GM12878 (cell line): ENCODE measurements at regions not wholly inside any gene's neighbourhood (a gene's known extent, or its start where the extent isn't known, plus 50 kb on each side); places are given as distances from the start of the nearest gene placed in this dataset.

Experiments used
- ATAC-seq: fragments of 200-7000 bp; cut with Tn5 transposase; 3 replicates; pipeline ENCODE4 v1.9.1; 2020; ENCODE audit warnings: mild to moderate bottlenecking, moderate library complexity
- BruUV-seq: library from RNA; stranded (reverse); fragments of 400-500 nt; replicated peaks from 2 replicates; lab custom pipeline; 2021; lab: Mats Ljungman, UMichigan
- CTCF ChIA-PET: fragments of 300-600 bp; sonication (Branson Sonifier 250); formaldehyde crosslinking; extraction: SDS; loops from one replicate; lab custom pipeline; 2021; ENCODE audit warnings: inconsistent platforms; lab: Yijun Ruan, JAX
- POLR2A ChIA-PET: fragments of 350-600 bp; formaldehyde crosslinking; extraction: SDS; loops from one replicate; lab custom pipeline; 2021; ENCODE audit warnings: inconsistent platforms; lab: Charles Lee
- RAD21 ChIA-PET: fragments of 300-600 bp; sonication (Branson Sonifier 250); formaldehyde crosslinking; loops from one replicate; lab custom pipeline; 2023; ENCODE audit warnings: antibody characterized with exemption; ENCODE audit not compliant: unreplicated experiment; lab: Charles Lee
- SMC1A ChIA-PET: fragments of 300-600 bp; sonication (Branson Sonifier 250); formaldehyde crosslinking; loops from one replicate; lab custom pipeline; 2023; ENCODE audit not compliant: unreplicated experiment, uncharacterized antibody; lab: Charles Lee
- DNase-seq: peaks from one replicate; pipeline ENCODE4 v3.0.0-alpha.2; 2011; ENCODE audit warnings: low read depth, low spot score
- FAIRE-seq: peaks from 3 replicates; lab custom pipeline; 2011; peaks lifted over from hg19 to GRCh38; lab: Jason Lieb, UNC
- H2AFZ ChIP-seq: 2 replicates; pipeline ENCODE4 v1.6.0; 2011; ENCODE audit warnings: low read depth, low read length, control low read depth; ENCODE audit not compliant: control insufficient read depth
- H3K27ac ChIP-seq: 2 replicates; pipeline ENCODE4 v1.5.1; 2011; ENCODE audit warnings: control low read depth; ENCODE audit not compliant: control insufficient read depth, insufficient read depth
- H3K27me3 ChIP-seq, 2 experiments: replicated peaks in 1 of 2; 2 replicates each; pipeline versions ENCODE4 v1.6.0 to v1.6.1; 2011; ENCODE audit warnings: low read length in 1 of 2; ENCODE audit not compliant: control insufficient read depth in 2 of 2, insufficient read depth in 2 of 2
- H3K36me3 ChIP-seq, 2 experiments: 2 replicates each; pipeline ENCODE4 v1.5.1; 2011; ENCODE audit warnings: low read length in 1 of 2; ENCODE audit not compliant: control insufficient read depth in 2 of 2, insufficient read depth in 2 of 2
- H3K4me1 ChIP-seq: 2 replicates; pipeline ENCODE4 v1.6.1; 2011; ENCODE audit warnings: mild to moderate bottlenecking, low read length, moderate library complexity, mixed read lengths; ENCODE audit not compliant: control insufficient read depth, insufficient read depth
- H3K4me2 ChIP-seq: 2 replicates; pipeline ENCODE4 v1.6.0; 2011; ENCODE audit warnings: control low read depth; ENCODE audit not compliant: control insufficient read depth, insufficient read depth
- H3K4me3 ChIP-seq: fragments of 200-600 bp; sonication (generic); 2 replicates; pipeline ENCODE4 v1.5.1; 2016
- H3K79me2 ChIP-seq: 2 replicates; pipeline ENCODE4 v1.6.0; 2011; ENCODE audit warnings: low read length; ENCODE audit not compliant: control insufficient read depth, insufficient read depth
- H3K9ac ChIP-seq: 2 replicates; pipeline ENCODE4 v1.8.0; 2011; ENCODE audit warnings: low read length, control low read depth, mixed read lengths; ENCODE audit not compliant: control insufficient read depth, insufficient read depth
- H3K9me3 ChIP-seq: replicated peaks from 3 replicates; pipeline ENCODE4 v1.5.1; 2011; ENCODE audit warnings: mild to moderate bottlenecking, low read length; ENCODE audit not compliant: control insufficient read depth, insufficient read depth
- H4K20me1 ChIP-seq: 2 replicates; pipeline ENCODE4 v1.6.0; 2011; ENCODE audit not compliant: control insufficient read depth, insufficient read depth
- CBFB ChIP-seq: IDR thresholded peaks from 2 replicates; pipeline ENCODE4 v1.6.1; 2016; ENCODE audit warnings: antibody characterized with exemption, low read depth
- FOXK2 ChIP-seq: fragments of 450-650 bp; IDR thresholded peaks from 2 replicates; pipeline ENCODE4 v1.6.1; 2017; ENCODE audit warnings: mild to moderate bottlenecking, moderate library complexity
- FOXM1 ChIP-seq: IDR thresholded peaks from 2 replicates; pipeline ENCODE4 v1.6.1; 2012; ENCODE audit warnings: low read depth, mild to moderate bottlenecking, inconsistent platforms, low read length, moderate library complexity
- HDAC6 ChIP-seq: fragments of 200-600 bp; sonication (generic); IDR thresholded peaks from one replicate; pipeline ENCODE4 v1.8.0; 2017; ENCODE audit warnings: antibody characterized with exemption; ENCODE audit not compliant: unreplicated experiment
- RCOR1 ChIP-seq: conservative IDR thresholded peaks from 2 replicates; pipeline ENCODE4 v1.6.1; 2012; ENCODE audit warnings: low read depth, low read length, improper control_type of control experiment
- RELA ChIP-seq: fragments of 450-650 bp; IDR thresholded peaks from 2 replicates; pipeline ENCODE4 v1.8.0; 2014; ENCODE audit warnings: borderline replicate concordance; ENCODE audit not compliant: partially characterized antibody
- RUNX3 ChIP-seq: IDR thresholded peaks from 2 replicates; pipeline ENCODE4 v1.6.1; 2012; ENCODE audit warnings: low read length, inconsistent platforms
- SMAD5 ChIP-seq: IDR thresholded peaks from 2 replicates; pipeline ENCODE4 v1.6.1; 2016; ENCODE audit warnings: antibody characterized with exemption, low read depth
- SRF ChIP-seq, 2 experiments: IDR thresholded peaks; 2 replicates each; pipeline ENCODE4 v1.6.1; 2011; ENCODE audit warnings: low read depth in 2 of 2, low read length in 2 of 2, mild to moderate bottlenecking in 1 of 2, moderate library complexity in 1 of 2
- TAF1 ChIP-seq: IDR thresholded peaks from 2 replicates; pipeline ENCODE4 v1.6.1; 2011; ENCODE audit warnings: mild to moderate bottlenecking, low read depth, low read length, borderline replicate concordance
- TBL1XR1 ChIP-seq: IDR thresholded peaks from 2 replicates; pipeline ENCODE4 v1.6.1; 2012; ENCODE audit warnings: low read depth, low read length, improper control_type of control experiment
- USF2 ChIP-seq: IDR thresholded peaks from 2 replicates; pipeline ENCODE4 v1.6.1; 2011; ENCODE audit warnings: low read depth, low read length, improper control_type of control experiment, borderline replicate concordance
- YY1 ChIP-seq: IDR thresholded peaks from 2 replicates; pipeline ENCODE4 v1.6.1; 2011; ENCODE audit warnings: low read depth, mild to moderate bottlenecking, low read length
- ZNF24 ChIP-seq: fragments of 450-650 bp; IDR thresholded peaks from 2 replicates; pipeline ENCODE4 v1.6.1; 2017; ENCODE audit warnings: antibody characterized with exemption, mild to moderate bottlenecking
- ZNF384 ChIP-seq: IDR thresholded peaks from 2 replicates; pipeline ENCODE4 v1.6.1; 2012; ENCODE audit warnings: low read depth, mild to moderate bottlenecking, low read length, improper control_type of control experiment, borderline replicate concordance
- WGBS: methylation state at CpG from one replicate; pipeline ENCODE4 v1.1.6; 2016; ENCODE audit warnings: low lambda C conversion rate; ENCODE audit not compliant: insufficient replicate concordance, insufficient coverage; ENCODE audit errors: missing lambda C conversion rate; 5-methylcytosine and 5-hydroxymethylcytosine counted together
- in situ Hi-C: fragments of 300-500 bp; cut with MboI; formaldehyde crosslinking; loops from 9 replicates; pipeline ENCODE4 v1.14.3; 2018; ENCODE audit warnings: mixed read lengths
- intact Hi-C: fragments of 100-400 bp; cut with micrococcal nuclease; formaldehyde crosslinking; loops from one replicate; pipeline ENCODE4 v1.14.2; 2022; ENCODE audit not compliant: unreplicated experiment
- TF ChIP-seq, protein P1 (sequence below): fragments of 450-650 bp; formaldehyde crosslinking; IDR thresholded peaks from 2 replicates; pipeline ENCODE4 v1.4.0; 2020; ENCODE audit warnings: mild to moderate bottlenecking, moderate library complexity

DNA sequence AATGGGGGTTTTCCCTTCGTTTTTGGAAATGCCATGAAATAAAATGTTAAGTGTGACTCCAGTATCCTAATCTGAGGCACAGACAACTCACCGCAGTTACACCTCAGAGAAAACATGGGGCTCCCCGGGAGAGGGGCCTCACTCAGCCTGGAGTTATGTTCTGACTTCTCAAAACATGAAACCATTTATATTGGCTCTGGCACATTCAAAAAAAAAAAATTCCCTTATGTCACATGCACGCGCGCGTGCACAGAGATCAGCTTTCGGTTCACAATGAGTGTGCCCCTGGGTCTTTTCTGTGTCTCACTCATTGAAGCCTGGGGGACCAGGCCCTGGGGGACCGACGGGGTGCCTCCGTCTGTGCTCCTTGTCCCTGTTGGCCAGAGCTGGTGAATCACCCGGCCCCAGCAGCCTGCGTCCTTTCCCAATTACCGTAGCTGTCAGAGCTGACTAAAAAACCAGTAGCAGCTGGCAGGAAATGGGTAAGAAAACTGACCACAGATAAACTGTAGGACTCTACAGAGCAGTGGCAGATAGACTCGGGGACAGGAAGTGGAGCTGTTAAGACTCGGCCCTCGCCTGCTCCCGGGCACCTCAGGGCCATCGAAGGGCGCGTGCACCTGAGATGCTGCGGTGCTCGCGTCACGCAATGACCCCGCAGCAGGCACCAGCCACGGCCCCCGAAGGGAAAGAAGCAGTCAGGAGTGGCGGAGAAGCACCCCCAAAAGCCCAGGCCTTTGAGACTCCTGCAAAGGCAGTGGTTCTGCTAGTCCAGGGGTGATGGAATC is 138.3 kb upstream of the ID2 start (continued):
- TF ChIP-seq TBL1XR1 (0 out of 2 replicates have a peak, but pooled peaks have one; percentile 66), ZNF384 (peak; percentile 83), TAF1 (0 out of 2 replicates have a peak, but pooled peaks have one; percentile 38)

DNA sequence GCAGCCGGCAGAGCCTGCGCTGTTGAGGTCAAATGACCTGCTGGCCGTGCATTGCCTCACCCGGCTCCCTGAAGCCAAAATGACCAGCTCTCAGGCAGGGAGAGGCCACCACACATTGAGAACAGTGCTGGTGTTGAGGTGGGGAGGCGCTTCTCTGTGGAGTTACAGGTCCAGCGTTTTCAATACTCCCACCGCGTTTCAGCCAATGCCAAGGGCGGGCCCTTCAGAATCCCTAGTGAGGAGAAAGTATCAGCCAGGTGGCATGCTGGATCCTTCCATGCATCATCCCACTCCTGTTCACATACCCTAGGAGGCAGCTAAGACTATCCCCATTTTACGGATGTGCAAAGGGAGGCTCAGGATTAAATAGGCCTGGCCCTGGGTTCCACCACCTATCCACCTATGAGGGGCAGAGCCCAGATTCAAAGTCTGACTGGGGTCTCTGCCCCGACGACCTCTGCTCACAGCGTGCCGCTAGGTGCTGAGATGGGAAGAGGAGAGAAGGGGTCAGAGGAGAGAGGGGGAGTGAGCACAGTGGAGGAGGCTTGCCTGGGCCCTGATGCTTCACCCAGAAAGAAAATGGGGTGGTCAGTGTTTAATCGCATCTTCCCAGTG is 137.6 kb upstream of the ID2 start:
- SMC1A ChIA-PET, result interaction anchor here (0.7 to 10.9 kb wide), 30 partner anchors 8 to 1116 kb away, joined by 3 to 284 read pairs (median 10); partner anchors contain the start of gene ID2
- Histone ChIP-seq H3K36me3 (no peaks in the 10 kb centered on the region), H3K4me3 (no peak overlapping the region; the same call in 1 of the 2 replicates)
- DNase-seq (no peak), ATAC-seq (peak; percentile 3)
- RAD21 ChIA-PET, result interaction anchor here (0.5 to 10.3 kb wide), 36 partner anchors 9 to 1116 kb away, joined by 3 to 322 read pairs (median 6); partner anchors contain the start of gene ID2
- TF ChIP-seq RCOR1, result 0 out of 2 replicates have a peak, but pooled peaks have one; percentile 15
- TF ChIP-seq SRF (IDR thresholded peaks at IDR 0.05; ENCODE audit: low read depth in 2 of 2, low read length in 2 of 2), result no peak
- no peak for TF ChIP-seq FOXM1
- no peak for TF ChIP-seq HDAC6
- no peak for TF ChIP-seq TBL1XR1
- TF ChIP-seq CBFB, result no peak
- TF ChIP-seq SMAD5, result no peak
- TF ChIP-seq, protein P1, sequence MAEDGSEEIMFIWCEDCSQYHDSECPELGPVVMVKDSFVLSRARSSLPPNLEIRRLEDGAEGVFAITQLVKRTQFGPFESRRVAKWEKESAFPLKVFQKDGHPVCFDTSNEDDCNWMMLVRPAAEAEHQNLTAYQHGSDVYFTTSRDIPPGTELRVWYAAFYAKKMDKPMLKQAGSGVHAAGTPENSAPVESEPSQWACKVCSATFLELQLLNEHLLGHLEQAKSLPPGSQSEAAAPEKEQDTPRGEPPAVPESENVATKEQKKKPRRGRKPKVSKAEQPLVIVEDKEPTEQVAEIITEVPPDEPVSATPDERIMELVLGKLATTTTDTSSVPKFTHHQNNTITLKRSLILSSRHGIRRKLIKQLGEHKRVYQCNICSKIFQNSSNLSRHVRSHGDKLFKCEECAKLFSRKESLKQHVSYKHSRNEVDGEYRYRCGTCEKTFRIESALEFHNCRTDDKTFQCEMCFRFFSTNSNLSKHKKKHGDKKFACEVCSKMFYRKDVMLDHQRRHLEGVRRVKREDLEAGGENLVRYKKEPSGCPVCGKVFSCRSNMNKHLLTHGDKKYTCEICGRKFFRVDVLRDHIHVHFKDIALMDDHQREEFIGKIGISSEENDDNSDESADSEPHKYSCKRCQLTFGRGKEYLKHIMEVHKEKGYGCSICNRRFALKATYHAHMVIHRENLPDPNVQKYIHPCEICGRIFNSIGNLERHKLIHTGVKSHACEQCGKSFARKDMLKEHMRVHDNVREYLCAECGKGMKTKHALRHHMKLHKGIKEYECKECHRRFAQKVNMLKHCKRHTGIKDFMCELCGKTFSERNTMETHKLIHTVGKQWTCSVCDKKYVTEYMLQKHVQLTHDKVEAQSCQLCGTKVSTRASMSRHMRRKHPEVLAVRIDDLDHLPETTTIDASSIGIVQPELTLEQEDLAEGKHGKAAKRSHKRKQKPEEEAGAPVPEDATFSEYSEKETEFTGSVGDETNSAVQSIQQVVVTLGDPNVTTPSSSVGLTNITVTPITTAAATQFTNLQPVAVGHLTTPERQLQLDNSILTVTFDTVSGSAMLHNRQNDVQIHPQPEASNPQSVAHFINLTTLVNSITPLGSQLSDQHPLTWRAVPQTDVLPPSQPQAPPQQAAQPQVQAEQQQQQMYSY (CRISPR knock-in tag), result no peak
- no peak for TF ChIP-seq YY1
- no peak for TF ChIP-seq RUNX3
- TF ChIP-seq FOXK2, result no peak
- TF ChIP-seq ZNF24, result no peak
- no peak for TF ChIP-seq USF2
- TF ChIP-seq RELA, result peak; percentile 19
- TF ChIP-seq, all 136 proteins: peak for 2
- TSS peak; percentile 98 for BruUV-seq
- no peaks in the 10 kb centered on the region for H3K27me3 ChIP-seq
- H3K9ac ChIP-seq, result peak overlapping the region; percentile 67
- H3K4me2 ChIP-seq, result peak overlapping the region; percentile 77
- no peaks in the 10 kb centered on the region for H3K9me3 ChIP-seq
- WGBS, result 38% methylated on average over 15 of the region's 15 CpGs
- in situ Hi-C loops, result loop anchor here (5.0 kb wide), 2 partner anchors 137 to 242 kb away; no protein-coding TSS in a partner anchor
- POLR2A ChIA-PET, result interaction anchor here (0.6 to 3.7 kb wide), 26 partner anchors 19 to 541 kb away, joined by 3 to 43 read pairs (median 5); partner anchors contain the start of gene ID2
- peaks cover 60% of the 10 kb centered on the region for H3K4me1 ChIP-seq
- H2AFZ ChIP-seq, result peak overlapping the region; percentile 51; the same call in 1 of the 2 replicates
- no peaks in the 10 kb centered on the region for H4K20me1 ChIP-seq
- peak overlapping the region; percentile 95 for H3K27ac ChIP-seq
- no peak for FAIRE-seq
- intact Hi-C loops, result loop anchor here (5.0 kb wide), 1 partner anchor 307 kb away; no protein-coding TSS in a partner anchor
- CTCF ChIA-PET, result interaction anchor here (0.8 to 3.8 kb wide), 24 partner anchors 16 to 1341 kb away, joined by 3 to 64 read pairs (median 4); partner anchors contain the start of gene ID2
- no peaks in the 10 kb centered on the region for H3K79me2 ChIP-seq
